HL-60 (cell line): ENCODE measurements at regions not wholly inside any gene's neighbourhood (a gene's known extent, or its start where the extent isn't known, plus 50 kb on each side); places are given as distances from the start of the nearest gene placed in this dataset.

Experiments used
- DNase-seq, 2 experiments: peaks; one replicate each; pipeline ENCODE4 v3.0.0-alpha.2; 2010 to 2020; ENCODE audit warnings: low read depth in 1 of 2, low spot score in 1 of 2
- H3K27ac ChIP-seq: fragments of 250-450 bp; sonication (Bioruptor Pico); replicated peaks from 2 replicates; pipeline ENCODE4 v1.5.1; 2020; ENCODE audit warnings: mild to moderate bottlenecking, moderate library complexity
- H3K27me3 ChIP-seq: fragments of 250-450 bp; sonication (Bioruptor Pico); 2 replicates; pipeline ENCODE4 v1.5.1; 2021; ENCODE audit warnings: mild to moderate bottlenecking, moderate library complexity; ENCODE audit not compliant: insufficient read depth, poor library complexity, severe bottlenecking
- H3K4me3 ChIP-seq: replicated peaks from 2 replicates; pipeline ENCODE4 v1.5.1; 2011; ENCODE audit warnings: mild to moderate bottlenecking, control low read depth, low read length; ENCODE audit not compliant: insufficient read depth
- CTCF ChIP-seq: IDR thresholded peaks from one replicate; pipeline ENCODE4 v1.5.1; 2011; ENCODE audit warnings: low read length, control low read depth, inconsistent platforms; ENCODE audit not compliant: insufficient read depth
- GABPA ChIP-seq: IDR thresholded peaks from 2 replicates; pipeline ENCODE4 v1.6.1; 2012; ENCODE audit warnings: low read depth
- POLR2AphosphoS5 ChIP-seq: IDR thresholded peaks from 2 replicates; pipeline ENCODE4 v1.6.1; 2012; ENCODE audit warnings: low read depth
- REST ChIP-seq: IDR thresholded peaks from 2 replicates; pipeline ENCODE4 v1.6.1; 2012; ENCODE audit warnings: low read depth; ENCODE audit not compliant: insufficient replicate concordance
- SPI1 ChIP-seq: IDR thresholded peaks from 2 replicates; pipeline ENCODE4 v1.6.1; 2012; ENCODE audit warnings: low read depth, mild to moderate bottlenecking, borderline replicate concordance

- DNase-seq = no peak
- no peak overlapping the region for H3K27ac ChIP-seq
- no peak for TF ChIP-seq SPI1
- no peak for TF ChIP-seq POLR2AphosphoS5
- no peaks in the 10 kb centered on the region for H3K27me3 ChIP-seq
- no peak overlapping the region for H3K4me3 ChIP-seq
These were observed 225.2 kb downstream of the XPNPEP1 start for GRCh38 chr10:109698086-109698485.

- Histone ChIP-seq H3K27me3 (no peaks in the 10 kb centered on the region), H3K4me3 (no peak overlapping the region), H3K27ac (no peak overlapping the region)
- TF ChIP-seq GABPA (no peak), SPI1 (no peak), POLR2AphosphoS5 (no peak), REST (no peak), CTCF (no peak)
- no peak for DNase-seq
These were observed 226.1 kb downstream of the XPNPEP1 start for GRCh38 chr10:109696981-109697775.

DNA sequence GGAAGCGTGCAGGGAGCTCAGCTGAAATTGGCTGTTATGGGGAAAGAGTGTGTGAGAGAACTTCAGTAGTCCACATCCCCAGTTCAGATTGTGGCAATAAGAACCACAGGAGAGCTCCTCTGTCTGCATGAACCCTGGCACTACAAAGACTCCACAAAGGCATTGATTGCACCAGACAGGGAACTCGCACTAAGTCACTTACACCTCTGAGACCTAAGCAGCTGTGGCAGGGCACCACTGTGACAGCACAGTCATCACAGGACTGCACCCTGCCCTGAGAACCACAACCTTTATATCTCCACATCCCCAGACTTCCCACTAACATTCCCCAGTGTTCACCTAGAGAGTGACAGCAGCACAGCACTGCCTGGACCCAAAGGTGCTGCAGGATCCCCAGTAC is 226.8 kb downstream of the XPNPEP1 start:
- TF ChIP-seq CTCF (no peak), POLR2AphosphoS5 (no peak), REST (no peak), SPI1 (no peak), GABPA (no peak)
- no peaks in the 10 kb centered on the region for H3K27me3 ChIP-seq
- no peak overlapping the region for H3K4me3 ChIP-seq
- no peak for DNase-seq
- no peak overlapping the region for H3K27ac ChIP-seq

DNA sequence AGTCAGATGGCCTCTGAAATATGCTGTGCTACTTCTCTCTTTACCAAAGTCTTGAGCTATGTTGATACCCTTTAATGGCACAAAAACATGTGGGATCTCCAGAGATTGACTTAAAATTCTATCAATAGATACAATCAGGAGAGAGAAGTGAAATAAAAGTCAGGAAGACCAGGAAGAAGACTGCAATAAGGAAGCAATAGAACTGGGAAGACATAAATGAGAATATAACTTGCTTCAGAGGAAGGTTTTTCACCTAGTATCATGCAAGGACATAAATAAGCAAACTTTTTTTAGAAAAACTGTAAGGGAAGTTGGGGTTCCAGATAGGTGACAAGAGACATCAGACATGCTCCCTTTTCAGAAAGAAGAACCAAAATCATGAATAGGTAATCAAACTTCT is 227.3 kb downstream of the XPNPEP1 start:
- TF ChIP-seq CTCF (no peak), REST (no peak), SPI1 (no peak), GABPA (no peak), POLR2AphosphoS5 (no peak)
- H3K27ac ChIP-seq = no peak overlapping the region
- H3K4me3 ChIP-seq = no peak overlapping the region
- no peak for DNase-seq
- no peaks in the 10 kb centered on the region for H3K27me3 ChIP-seq
